GM18858 (cell line): ENCODE measurements at regions not wholly inside any gene's neighbourhood (a gene's known extent, or its start where the extent isn't known, plus 50 kb on each side); places are given as distances from the start of the nearest gene placed in this dataset.
"Not testable (repeated sequence)": the region's sequence is repeated elsewhere in the genome, so short reads cannot be mapped to it uniquely, and the experiment has no call there.

Source experiments
- ATAC-seq: cut with Tn5 transposase; IDR thresholded peaks from one replicate; pipeline ENCODE4 v1.9.1; 2021; ENCODE audit not compliant: unreplicated experiment

- no peak for ATAC-seq
Measured at GRCh38 chr10:81708929-81709328, 166.1 kb upstream of the NRG3 start.

DNA sequence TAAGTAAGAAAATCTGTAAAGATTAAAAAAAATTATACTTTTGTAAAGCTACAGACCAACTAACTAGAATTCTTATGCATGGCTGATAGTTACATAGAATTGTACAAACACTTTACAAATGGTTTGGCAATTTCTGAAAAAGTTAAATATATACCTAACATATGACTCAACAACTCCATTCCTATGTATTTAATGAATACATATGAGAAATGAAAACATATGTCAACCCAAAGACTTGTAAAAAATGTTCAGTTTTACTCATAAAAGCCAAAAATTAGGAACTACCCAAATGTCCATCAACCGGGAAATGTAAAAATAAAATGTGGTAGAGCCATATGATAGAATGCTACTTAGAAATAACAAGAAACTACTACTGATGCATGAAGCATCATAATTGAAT, 152.6 kb upstream of the NRG3 start:
- no peak for ATAC-seq

DNA sequence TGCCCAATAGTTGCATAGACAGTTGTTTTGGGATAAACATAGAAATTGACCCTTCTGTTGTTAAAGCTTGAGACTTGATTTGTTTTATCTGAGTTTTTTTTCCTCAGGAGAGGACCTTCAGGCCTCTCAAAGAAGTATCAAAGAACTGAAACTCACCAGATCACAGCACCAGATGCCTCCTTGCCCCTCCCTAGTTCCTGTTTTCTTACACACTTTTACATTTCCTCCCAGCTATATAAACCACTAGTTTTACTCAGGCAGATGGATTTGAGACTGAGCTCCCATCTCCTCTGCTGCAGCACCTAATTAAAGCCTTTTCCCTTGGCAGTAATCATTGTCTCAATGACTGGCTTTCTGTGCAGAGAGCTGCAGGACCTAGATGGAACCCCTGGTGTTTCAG, 150.6 kb upstream of the NRG3 start:
- no peak for ATAC-seq

DNA sequence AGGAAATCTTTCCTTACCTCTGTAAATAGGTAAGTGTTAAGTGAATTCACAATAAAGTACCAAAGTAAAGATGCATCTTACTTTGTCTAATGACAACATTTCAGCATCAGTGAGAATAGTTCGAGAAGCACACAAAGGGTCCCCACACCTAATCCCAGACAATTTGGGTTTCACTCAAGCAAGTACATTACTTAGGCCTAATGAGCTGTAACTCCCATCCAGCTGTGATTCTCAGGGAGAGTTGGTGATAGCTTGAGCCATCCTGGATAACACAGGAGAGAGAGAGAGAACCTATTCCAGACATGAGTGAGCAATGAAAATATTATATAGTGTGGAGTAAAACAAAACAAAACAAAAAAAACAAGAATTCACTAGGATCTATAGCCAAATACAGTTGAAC, 149.1 kb upstream of the NRG3 start:
- ATAC-seq: no peak

GRCh38 chr10:81728692-81729091, 146.3 kb upstream of the NRG3 start:
- ATAC-seq: no peak

GRCh38 chr10:81730891-81731290, 144.1 kb upstream of the NRG3 start:
- no peak for ATAC-seq

GRCh38 chr10:81733542-81733941, 141.5 kb upstream of the NRG3 start:
- ATAC-seq: no peak

DNA sequence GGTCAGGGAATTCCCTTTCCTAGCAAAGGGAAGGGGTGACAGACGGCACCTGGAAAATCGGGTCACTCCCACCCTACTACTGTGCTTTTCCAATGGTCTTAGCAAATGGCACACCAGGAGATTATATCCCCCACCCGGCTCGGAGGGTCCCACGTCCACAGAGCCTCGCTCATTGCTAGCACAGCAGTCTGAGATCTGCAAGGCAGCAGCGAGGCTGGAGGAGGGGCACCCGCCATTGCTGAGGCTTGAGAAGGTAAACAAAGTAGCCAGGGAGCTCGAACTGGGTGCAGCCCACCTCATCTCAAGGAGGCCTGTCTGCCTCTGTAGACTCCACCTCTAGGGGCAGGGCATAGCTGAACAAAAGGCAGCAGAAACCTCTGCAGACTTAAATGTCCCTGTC, 139.8 kb upstream of the NRG3 start:
- not testable (repeated sequence) for ATAC-seq

DNA sequence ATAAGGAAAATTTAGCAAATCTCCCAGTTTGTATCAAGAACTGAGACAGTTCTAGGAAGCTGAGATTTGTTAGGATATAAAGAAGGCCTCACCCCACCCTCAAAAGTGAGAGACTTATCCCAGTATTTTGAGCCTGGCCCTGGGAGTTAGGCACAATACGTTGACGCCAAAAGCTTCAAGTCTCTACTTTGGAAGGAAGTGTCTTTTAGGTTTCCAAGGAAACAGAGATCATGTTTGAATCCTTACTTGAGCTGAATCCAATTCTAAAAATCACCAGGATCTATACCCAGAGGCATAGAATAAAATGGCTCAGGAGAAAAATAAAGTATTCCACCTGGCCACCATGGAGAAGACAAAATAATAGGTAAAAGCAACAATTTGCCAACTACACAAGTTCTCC, 115.9 kb upstream of the NRG3 start:
- ATAC-seq: no peak

DNA sequence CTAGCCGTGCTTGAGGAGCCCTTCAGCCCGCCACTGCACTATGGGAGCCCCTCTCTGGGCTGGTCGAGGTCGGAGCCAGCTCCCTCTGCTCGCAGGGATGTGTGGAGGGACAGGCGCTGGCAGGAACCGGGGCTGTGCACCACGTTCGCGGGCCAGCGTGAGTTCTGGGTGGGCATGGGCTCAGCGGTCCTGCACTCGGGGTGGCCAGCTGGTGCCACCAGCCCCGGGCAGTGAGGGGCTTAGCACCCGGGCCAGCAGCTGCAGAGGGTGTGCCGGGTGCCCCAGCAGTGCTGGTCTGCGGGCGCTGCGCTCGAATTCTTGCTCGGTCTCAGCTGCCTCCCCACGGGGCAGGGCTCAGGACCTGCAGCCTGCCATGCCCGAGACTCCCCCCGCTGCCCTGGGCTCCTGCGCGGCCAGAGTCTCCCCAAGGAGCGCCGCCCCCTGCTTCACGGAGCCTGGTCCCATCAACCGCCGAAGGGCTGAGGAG, 90.8 kb upstream of the NRG3 start:
- no peak for ATAC-seq

GRCh38 chr10:81792729-81793128, 82.3 kb upstream of the NRG3 start:
- ATAC-seq: no peak

DNA sequence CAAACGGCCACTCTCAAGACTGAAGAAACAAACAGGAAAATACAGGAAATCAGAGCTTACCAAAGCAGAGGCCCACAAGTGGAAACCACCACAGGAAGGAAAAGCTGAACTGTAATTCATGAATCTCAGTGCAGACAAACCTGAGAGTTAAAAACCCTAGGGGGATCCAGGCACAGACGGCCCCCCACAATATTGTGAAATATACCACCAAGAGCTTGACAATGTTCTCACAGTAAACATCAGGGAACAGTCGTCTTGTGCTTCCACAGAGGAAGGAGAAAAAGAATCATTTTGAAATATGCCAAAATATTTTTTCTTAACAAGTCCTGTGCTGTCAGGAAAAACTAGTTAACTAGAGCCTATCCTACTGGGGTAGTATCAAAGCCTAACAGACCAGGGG, 68.2 kb upstream of the NRG3 start:
- ATAC-seq: no peak

- no peak for ATAC-seq
Measured at GRCh38 chr10:81814842-81815241, 60.2 kb upstream of the NRG3 start.

GRCh38 chr10:81817596-81818170, 57.3 kb upstream of the NRG3 start:
- ATAC-seq: no peak

- no peak for ATAC-seq
Measured at GRCh38 chr10:81820418-81820817, 54.6 kb upstream of the NRG3 start.
